ENCODE measurements at regions not wholly inside any gene's neighbourhood (a gene's known extent, or its start where the extent isn't known, plus 50 kb on each side); places are given as distances from the start of the nearest gene placed in this dataset.

DNA sequence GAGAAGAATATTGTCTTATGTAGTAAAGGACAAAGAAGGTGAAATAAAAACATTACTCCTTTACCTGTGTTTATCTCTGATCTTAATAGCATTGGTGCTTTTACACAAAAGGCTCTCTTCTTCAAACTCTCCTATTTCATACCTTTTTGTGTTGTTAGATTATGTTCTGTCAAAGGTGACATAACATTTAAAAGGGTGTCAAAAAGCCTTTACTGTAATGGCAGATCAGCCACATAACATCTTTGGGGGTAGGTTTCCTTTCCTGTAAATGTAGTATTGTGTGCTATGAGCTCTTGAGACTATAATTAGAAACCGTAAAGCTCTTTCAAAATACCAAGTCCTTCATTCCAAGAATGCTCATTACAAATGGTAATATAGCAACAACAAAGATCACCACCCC is 400.1 kb downstream of the LNPK start:
- WGBS (ENCODE audit: missing lambda C conversion rate): 4% methylated on average over 1 of the region's 1 CpG

DNA sequence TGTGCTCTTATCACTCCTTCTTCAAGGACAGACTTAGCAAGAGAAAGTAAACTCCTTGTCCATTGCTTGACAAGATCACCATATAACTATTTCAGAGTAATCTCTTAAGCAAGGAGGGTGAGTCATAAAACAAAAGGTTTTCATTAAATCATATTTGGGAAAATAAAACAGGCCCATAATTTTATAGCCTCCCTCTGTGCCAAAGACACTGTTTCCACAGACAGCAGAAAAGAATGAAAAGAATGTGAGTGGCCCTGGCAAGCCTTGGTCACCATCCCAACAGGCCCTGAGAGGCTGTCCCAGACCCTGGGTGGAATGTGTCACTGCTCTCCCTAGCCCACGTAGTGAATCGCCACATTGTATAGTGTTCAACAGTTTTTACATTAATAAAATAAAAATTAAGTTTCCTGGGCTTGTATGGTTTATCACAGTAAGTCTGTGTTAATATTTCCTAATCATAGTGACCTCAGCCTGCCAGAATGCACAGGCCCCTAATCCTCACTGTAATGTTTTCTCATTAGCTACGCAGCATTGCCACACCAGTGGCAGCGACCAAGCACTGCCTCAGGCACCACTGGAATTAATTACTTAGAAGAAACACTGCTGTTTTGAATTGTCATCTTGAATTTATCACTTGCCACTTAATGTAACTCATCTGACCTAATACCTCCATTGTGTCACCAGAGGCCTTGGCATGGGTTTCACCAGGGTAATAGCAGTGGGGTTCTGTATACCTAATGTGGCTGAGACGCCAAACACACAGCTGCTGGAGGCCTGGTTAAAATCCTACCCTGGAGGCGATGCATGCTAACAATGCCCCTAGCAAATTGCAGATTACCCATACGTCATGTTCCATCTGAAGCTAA is 401.9 kb downstream of the LNPK start:
- no peak for ATAC-seq
- FAIRE-seq: no peak
- Histone ChIP-seq H3K4me2 (no peak overlapping the region), H3K4me3 (no peak overlapping the region), H3K9me3 (no peaks in the 10 kb centered on the region), H3K4me1 (no peaks in the 10 kb centered on the region), H3K27ac (no peak overlapping the region)
- 35% methylated on average over 7 of the region's 7 CpGs for WGBS (ENCODE audit: missing lambda C conversion rate)
- ChIA-PET CTCF (no interaction called here), POLR2A (no interaction called here)
- TF ChIP-seq SMC3 (IDR thresholded peaks at IDR 0.05) (no peak), RNF2 (IDR thresholded peaks at IDR 0.05; ENCODE audit: borderline replicate concordance, low read depth) (no peak), HOXB5 (CRISPR knock-in tag; IDR thresholded peaks at IDR 0.05) (no peak), RARB (CRISPR knock-in tag; IDR thresholded peaks at IDR 0.05) (no peak), JUNB (IDR thresholded peaks at IDR 0.05) (no peak), GATA3 (IDR thresholded peaks at IDR 0.05; ENCODE audit: borderline replicate concordance) (no peak), EHF (CRISPR knock-in tag; IDR thresholded peaks at IDR 0.05) (no peak), TFCP2L1 (CRISPR knock-in tag; IDR thresholded peaks at IDR 0.05) (no peak), HEYL (CRISPR knock-in tag; IDR thresholded peaks at IDR 0.05) (no peak), HOXB13 (CRISPR knock-in tag; IDR thresholded peaks at IDR 0.05; ENCODE audit: low read depth) (no peak)
- TF ChIP-seq, protein P1, sequence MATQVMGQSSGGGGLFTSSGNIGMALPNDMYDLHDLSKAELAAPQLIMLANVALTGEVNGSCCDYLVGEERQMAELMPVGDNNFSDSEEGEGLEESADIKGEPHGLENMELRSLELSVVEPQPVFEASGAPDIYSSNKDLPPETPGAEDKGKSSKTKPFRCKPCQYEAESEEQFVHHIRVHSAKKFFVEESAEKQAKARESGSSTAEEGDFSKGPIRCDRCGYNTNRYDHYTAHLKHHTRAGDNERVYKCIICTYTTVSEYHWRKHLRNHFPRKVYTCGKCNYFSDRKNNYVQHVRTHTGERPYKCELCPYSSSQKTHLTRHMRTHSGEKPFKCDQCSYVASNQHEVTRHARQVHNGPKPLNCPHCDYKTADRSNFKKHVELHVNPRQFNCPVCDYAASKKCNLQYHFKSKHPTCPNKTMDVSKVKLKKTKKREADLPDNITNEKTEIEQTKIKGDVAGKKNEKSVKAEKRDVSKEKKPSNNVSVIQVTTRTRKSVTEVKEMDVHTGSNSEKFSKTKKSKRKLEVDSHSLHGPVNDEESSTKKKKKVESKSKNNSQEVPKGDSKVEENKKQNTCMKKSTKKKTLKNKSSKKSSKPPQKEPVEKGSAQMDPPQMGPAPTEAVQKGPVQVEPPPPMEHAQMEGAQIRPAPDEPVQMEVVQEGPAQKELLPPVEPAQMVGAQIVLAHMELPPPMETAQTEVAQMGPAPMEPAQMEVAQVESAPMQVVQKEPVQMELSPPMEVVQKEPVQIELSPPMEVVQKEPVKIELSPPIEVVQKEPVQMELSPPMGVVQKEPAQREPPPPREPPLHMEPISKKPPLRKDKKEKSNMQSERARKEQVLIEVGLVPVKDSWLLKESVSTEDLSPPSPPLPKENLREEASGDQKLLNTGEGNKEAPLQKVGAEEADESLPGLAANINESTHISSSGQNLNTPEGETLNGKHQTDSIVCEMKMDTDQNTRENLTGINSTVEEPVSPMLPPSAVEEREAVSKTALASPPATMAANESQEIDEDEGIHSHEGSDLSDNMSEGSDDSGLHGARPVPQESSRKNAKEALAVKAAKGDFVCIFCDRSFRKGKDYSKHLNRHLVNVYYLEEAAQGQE (IDR thresholded peaks at IDR 0.05): no peak
- TF ChIP-seq, protein P2, sequence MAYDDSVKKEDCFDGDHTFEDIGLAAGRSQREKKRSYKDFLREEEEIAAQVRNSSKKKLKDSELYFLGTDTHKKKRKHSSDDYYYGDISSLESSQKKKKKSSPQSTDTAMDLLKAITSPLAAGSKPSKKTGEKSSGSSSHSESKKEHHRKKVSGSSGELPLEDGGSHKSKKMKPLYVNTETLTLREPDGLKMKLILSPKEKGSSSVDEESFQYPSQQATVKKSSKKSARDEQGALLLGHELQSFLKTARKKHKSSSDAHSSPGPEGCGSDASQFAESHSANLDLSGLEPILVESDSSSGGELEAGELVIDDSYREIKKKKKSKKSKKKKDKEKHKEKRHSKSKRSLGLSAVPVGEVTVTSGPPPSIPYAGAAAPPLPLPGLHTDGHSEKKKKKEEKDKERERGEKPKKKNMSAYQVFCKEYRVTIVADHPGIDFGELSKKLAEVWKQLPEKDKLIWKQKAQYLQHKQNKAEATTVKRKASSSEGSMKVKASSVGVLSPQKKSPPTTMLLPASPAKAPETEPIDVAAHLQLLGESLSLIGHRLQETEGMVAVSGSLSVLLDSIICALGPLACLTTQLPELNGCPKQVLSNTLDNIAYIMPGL (CRISPR knock-in tag; IDR thresholded peaks at IDR 0.05; ENCODE audit: borderline replicate concordance): no peak
- TF ChIP-seq, protein P3, sequence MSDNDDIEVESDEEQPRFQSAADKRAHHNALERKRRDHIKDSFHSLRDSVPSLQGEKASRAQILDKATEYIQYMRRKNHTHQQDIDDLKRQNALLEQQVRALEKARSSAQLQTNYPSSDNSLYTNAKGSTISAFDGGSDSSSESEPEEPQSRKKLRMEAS (IDR thresholded peaks at IDR 0.05): no peak
- TF ChIP-seq, protein P4, sequence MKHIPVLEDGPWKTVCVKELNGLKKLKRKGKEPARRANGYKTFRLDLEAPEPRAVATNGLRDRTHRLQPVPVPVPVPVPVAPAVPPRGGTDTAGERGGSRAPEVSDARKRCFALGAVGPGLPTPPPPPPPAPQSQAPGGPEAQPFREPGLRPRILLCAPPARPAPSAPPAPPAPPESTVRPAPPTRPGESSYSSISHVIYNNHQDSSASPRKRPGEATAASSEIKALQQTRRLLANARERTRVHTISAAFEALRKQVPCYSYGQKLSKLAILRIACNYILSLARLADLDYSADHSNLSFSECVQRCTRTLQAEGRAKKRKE (CRISPR knock-in tag; IDR thresholded peaks at IDR 0.05; ENCODE audit: low read depth): no peak
- DNase-seq (ENCODE audit: low read depth in 1 of 2, low spot score in 1 of 2): no peak

More for the DNA sequence above, 400.1 kb downstream of the LNPK start:
- ATAC-seq (no peak), FAIRE-seq (no peak), DNase-seq (ENCODE audit: low read depth in 1 of 2, low spot score in 1 of 2) (no peak)
- ChIA-PET CTCF (no interaction called here), POLR2A (no interaction called here)
- Histone ChIP-seq H3K4me1 (no peaks in the 10 kb centered on the region), H3K9me3 (no peaks in the 10 kb centered on the region), H3K4me2 (no peak overlapping the region), H3K27ac (no peak overlapping the region), H3K4me3 (no peak overlapping the region)
- TF ChIP-seq KDM1A (IDR thresholded peaks at IDR 0.05; ENCODE audit: low read depth) (no peak), CHD2 (IDR thresholded peaks at IDR 0.05; ENCODE audit: low read length, partially characterized antibody) (no peak), HOXB5 (CRISPR knock-in tag; IDR thresholded peaks at IDR 0.05) (no peak), EP300 (IDR thresholded peaks at IDR 0.05) (no peak), HOXA7 (CRISPR knock-in tag; IDR thresholded peaks at IDR 0.05) (no peak), FOXS1 (CRISPR knock-in tag; IDR thresholded peaks at IDR 0.05) (no peak), RAD21 (conservative IDR thresholded peaks at IDR 0.05 in 1 of 2, IDR thresholded peaks at IDR 0.05 in 1 of 2) (no peak), ZNF302 (CRISPR knock-in tag; IDR thresholded peaks at IDR 0.05) (no peak), ZFP36 (IDR thresholded peaks at IDR 0.05; ENCODE audit: borderline replicate concordance, partially characterized antibody) (no peak), POLR2A (IDR thresholded peaks at IDR 0.05; ENCODE audit: low read length) (no peak), RFX5 (IDR thresholded peaks at IDR 0.05) (no peak), HEYL (CRISPR knock-in tag; IDR thresholded peaks at IDR 0.05) (no peak), EHMT2 (IDR thresholded peaks at IDR 0.05; ENCODE audit: low read depth) (no peak)
- TF ChIP-seq, protein P5, sequence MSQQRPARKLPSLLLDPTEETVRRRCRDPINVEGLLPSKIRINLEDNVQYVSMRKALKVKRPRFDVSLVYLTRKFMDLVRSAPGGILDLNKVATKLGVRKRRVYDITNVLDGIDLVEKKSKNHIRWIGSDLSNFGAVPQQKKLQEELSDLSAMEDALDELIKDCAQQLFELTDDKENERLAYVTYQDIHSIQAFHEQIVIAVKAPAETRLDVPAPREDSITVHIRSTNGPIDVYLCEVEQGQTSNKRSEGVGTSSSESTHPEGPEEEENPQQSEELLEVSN (IDR thresholded peaks at IDR 0.05; ENCODE audit: borderline replicate concordance, low read depth): no peak
- TF ChIP-seq, protein P4 (CRISPR knock-in tag; IDR thresholded peaks at IDR 0.05; ENCODE audit: low read depth): no peak
